ENCODE measurements at regions not wholly inside any gene's neighbourhood (a gene's known extent, or its start where the extent isn't known, plus 50 kb on each side); places are given as distances from the start of the nearest gene placed in this dataset.

DNA sequence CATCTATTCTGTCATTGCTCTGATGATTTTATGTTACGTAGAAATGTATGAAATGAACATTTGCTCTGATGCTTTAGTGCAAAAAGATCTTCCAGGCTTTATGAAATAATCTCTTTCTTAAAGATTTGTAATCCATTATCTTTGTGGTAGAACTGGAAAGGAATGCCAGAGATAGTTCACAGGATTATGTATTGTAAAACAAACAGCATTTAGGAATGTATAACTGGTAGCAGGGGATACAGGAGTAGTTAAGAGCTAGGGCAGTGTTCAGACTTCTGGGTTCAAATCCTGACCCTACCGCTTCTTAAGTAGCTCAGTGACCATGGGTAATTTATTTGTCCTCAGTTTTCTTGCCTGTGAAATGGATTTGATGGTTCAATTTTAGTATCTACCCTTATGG is 429.8 kb upstream of the TPM1 start:
- H3K27me3 ChIP-seq (ENCODE audit: control insufficient read depth, insufficient read depth, low read length): no peaks in the 10 kb centered on the region; the same call in 1 of the 2 replicates
- no peak overlapping the region for H3K27ac ChIP-seq (ENCODE audit: low read length)

DNA sequence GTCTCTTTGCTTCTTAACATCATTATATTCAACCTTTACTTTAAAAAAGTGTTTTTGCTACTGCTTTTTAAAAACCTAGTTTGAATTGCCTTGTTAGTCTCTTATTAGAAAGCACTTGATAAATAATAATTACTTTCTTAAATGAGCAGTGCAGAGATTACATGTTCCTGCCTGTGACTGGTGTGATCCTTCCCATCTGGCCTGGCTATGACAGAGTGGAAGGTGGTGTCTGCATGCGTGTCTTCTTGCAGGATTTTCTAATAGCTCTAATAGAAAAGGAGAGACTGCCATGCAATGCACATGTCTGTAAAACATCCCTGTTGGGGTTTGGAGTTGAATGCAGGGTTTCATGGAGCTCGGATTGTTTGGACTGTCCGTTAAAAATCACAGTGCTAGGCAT is 425.8 kb upstream of the TPM1 start:
- no peak for DNase-seq (ENCODE audit: low read depth, low spot score)
- no peak overlapping the region for H3K27ac ChIP-seq (ENCODE audit: low read length)
- no CpG with 5 or more reads among the region's 3 CpGs for WGBS (ENCODE audit: insufficient coverage, insufficient read length)

More for the DNA sequence above, 429.8 kb upstream of the TPM1 start:
- H3K4me1 ChIP-seq (ENCODE audit: control insufficient read depth, insufficient read depth, low read length): 0 out of 2 replicates have a peak, but pooled peaks cover 1% of the 10 kb centered on the region
- no peak overlapping the region for H3K4me3 ChIP-seq (ENCODE audit: low read length)
- no CpG with 5 or more reads among the region's 2 CpGs for WGBS (ENCODE audit: insufficient coverage, insufficient read length)
- no peaks in the 10 kb centered on the region for H3K9me3 ChIP-seq (ENCODE audit: control insufficient read depth, insufficient read depth, low read length)
- no peak for DNase-seq (ENCODE audit: low read depth, low spot score)
- H3K36me3 ChIP-seq (ENCODE audit: control insufficient read depth, insufficient read depth, low read length): no peaks in the 10 kb centered on the region

DNA sequence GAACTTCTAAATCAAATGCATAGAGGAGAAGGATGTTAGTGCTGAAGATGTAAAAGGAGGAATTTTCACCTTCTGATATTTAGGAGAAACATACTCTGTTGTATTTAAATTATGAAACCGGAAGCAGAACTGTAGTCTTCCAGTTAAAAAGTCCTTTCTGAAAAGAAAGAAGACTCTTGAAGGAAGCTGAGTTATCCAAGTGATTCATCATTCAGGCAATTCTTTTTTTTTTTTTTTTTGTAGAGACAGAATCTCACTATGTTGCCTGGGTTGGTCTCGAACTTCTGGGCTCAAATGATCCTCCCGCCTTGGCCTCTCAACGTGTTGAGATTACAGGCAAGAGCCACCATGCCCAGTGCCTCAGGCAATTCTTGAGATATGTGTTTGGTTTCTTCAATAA is 424.8 kb upstream of the TPM1 start:
- Histone ChIP-seq H3K4me1 (ENCODE audit: control insufficient read depth, insufficient read depth, low read length) (no peaks in the 10 kb centered on the region), H3K36me3 (ENCODE audit: control insufficient read depth, insufficient read depth, low read length) (no peaks in the 10 kb centered on the region), H3K4me3 (ENCODE audit: low read length) (no peak overlapping the region), H3K9me3 (ENCODE audit: control insufficient read depth, insufficient read depth, low read length) (no peaks in the 10 kb centered on the region; the same call in 1 of the 2 replicates), H3K27ac (ENCODE audit: low read length) (no peak overlapping the region), H3K27me3 (ENCODE audit: control insufficient read depth, insufficient read depth, low read length) (no peaks in the 10 kb centered on the region; the same call in 1 of the 2 replicates)
- no peak for DNase-seq (ENCODE audit: low read depth, low spot score)
- no CpG with 5 or more reads among the region's 4 CpGs for WGBS (ENCODE audit: insufficient coverage, insufficient read length)

More for the DNA sequence above, 425.8 kb upstream of the TPM1 start:
- Histone ChIP-seq H3K36me3 (ENCODE audit: control insufficient read depth, insufficient read depth, low read length) (no peaks in the 10 kb centered on the region), H3K4me3 (ENCODE audit: low read length) (no peak overlapping the region), H3K4me1 (ENCODE audit: control insufficient read depth, insufficient read depth, low read length) (no peaks in the 10 kb centered on the region), H3K27me3 (ENCODE audit: control insufficient read depth, insufficient read depth, low read length) (no peaks in the 10 kb centered on the region; the same call in 1 of the 2 replicates), H3K9me3 (ENCODE audit: control insufficient read depth, insufficient read depth, low read length) (no peaks in the 10 kb centered on the region; the same call in 1 of the 2 replicates)

DNA sequence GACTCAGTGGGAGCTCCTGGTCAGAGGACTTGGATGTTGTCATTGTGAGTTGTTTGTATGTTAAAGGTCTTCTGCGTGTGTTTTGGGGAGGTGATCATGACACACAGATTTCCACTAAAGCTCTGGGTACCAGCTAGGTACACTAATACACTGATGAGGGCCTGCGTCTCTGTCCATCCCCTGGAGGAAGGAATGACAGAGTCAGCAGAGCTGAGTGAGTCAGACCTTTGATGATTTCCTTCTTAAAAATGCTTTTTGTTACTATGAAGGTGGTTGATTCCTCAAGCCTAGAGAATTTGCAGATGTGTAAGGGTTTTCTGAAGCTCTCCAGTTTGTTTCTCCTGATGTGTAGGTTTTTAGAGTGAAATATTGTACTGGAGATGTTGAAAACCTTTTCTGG is 424.1 kb upstream of the TPM1 start:
- Histone ChIP-seq H3K4me1 (ENCODE audit: control insufficient read depth, insufficient read depth, low read length) (no peaks in the 10 kb centered on the region), H3K27ac (ENCODE audit: low read length) (no peak overlapping the region), H3K4me3 (ENCODE audit: low read length) (no peak overlapping the region), H3K9me3 (ENCODE audit: control insufficient read depth, insufficient read depth, low read length) (no peaks in the 10 kb centered on the region; the same call in 1 of the 2 replicates), H3K27me3 (ENCODE audit: control insufficient read depth, insufficient read depth, low read length) (no peaks in the 10 kb centered on the region; the same call in 1 of the 2 replicates), H3K36me3 (ENCODE audit: control insufficient read depth, insufficient read depth, low read length) (no peaks in the 10 kb centered on the region)
- no CpG with 5 or more reads among the region's 2 CpGs for WGBS (ENCODE audit: insufficient coverage, insufficient read length)
- no peak for DNase-seq (ENCODE audit: low read depth, low spot score)

DNA sequence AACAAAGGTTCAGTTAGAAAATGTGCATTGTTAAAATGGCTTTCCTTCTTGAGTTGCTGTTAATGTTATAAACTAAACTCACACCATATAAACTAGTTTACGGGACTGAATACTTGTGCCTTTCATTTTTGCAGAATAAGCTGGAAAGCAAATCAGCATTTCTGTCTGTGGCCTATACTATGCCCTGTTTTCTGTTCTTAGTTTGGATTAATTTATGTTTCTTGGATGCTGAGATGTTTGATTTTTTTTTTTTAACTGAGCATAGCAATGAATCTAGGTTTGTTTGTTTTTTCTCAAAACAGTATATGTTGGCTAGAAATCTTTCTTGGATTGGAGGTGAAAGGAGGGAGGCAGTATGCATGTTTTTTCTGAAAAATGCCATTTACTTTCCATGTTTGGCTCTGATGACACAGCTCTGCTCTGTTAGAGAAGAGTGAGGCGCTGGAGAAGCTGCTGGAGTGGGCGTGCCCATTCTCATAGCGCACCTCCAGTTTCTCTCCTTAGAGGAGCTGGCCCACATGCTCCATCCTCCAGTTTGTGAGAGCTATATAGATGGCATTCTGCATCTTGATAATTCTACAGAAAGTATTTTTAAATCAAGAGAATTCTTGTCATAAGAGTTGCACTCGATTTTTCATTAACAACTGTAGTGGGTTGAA is 423.6 kb upstream of the TPM1 start:
- no peak for DNase-seq (ENCODE audit: low read depth, low spot score)
- Histone ChIP-seq H3K36me3 (ENCODE audit: control insufficient read depth, insufficient read depth, low read length) (no peaks in the 10 kb centered on the region), H3K9me3 (ENCODE audit: control insufficient read depth, insufficient read depth, low read length) (no peaks in the 10 kb centered on the region; the same call in 1 of the 2 replicates), H3K27ac (ENCODE audit: low read length) (no peak overlapping the region), H3K27me3 (ENCODE audit: control insufficient read depth, insufficient read depth, low read length) (no peaks in the 10 kb centered on the region; the same call in 1 of the 2 replicates), H3K4me1 (ENCODE audit: control insufficient read depth, insufficient read depth, low read length) (no peaks in the 10 kb centered on the region), H3K4me3 (ENCODE audit: low read length) (no peak overlapping the region)
- no CpG with 5 or more reads among the region's 5 CpGs for WGBS (ENCODE audit: insufficient coverage, insufficient read length)

DNA sequence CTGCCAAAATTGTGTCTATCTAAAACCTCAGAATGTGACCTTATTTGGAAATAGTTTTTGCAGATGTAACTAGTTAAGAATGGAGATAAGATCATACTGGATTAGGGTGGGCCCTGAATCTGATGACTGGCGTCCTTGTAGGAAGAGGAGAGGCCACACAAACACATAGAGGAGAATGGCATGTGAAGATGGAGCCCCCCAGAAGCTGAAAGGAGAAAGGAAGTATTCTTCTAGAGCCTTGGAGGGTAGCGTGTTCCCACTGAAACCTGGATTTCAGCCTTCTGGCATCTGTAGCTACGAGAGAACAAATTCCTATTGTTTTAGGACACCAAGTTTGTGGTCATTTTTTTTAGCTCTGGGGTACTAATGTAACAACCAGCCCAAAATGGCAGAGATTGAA is 423.0 kb upstream of the TPM1 start:
- WGBS (ENCODE audit: insufficient coverage, insufficient read length): no CpG with 5 or more reads among the region's 3 CpGs
- no peaks in the 10 kb centered on the region for H3K4me1 ChIP-seq (ENCODE audit: control insufficient read depth, insufficient read depth, low read length)
- no peak for DNase-seq (ENCODE audit: low read depth, low spot score)

DNA sequence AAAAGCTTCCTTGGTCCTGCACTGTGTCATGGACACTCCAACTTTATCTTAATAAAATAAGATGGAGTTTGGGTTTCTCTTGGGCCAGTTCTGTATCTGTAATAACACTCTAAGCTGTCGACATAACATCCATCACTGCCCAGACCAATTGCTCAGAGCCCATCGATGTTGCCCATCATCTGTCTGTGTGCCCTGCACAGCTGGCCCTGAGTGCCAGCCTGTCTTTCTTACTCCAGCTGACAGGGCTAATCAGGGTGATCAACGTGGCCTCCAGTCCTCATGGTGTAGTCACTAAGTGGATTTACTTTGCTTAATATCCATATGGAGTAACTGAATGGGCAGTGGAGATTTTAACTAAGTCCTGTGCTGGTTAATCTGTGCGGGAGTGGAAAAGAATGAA is 419.8 kb upstream of the TPM1 start:
- no peak for DNase-seq (ENCODE audit: low read depth, low spot score)
- no peak overlapping the region for H3K4me3 ChIP-seq (ENCODE audit: low read length)
- no peaks in the 10 kb centered on the region; the same call in 1 of the 2 replicates for H3K9me3 ChIP-seq (ENCODE audit: control insufficient read depth, insufficient read depth, low read length)
- no CpG with 5 or more reads among the region's 4 CpGs for WGBS (ENCODE audit: insufficient coverage, insufficient read length)
- H3K36me3 ChIP-seq (ENCODE audit: control insufficient read depth, insufficient read depth, low read length): no peaks in the 10 kb centered on the region
- H3K27me3 ChIP-seq (ENCODE audit: control insufficient read depth, insufficient read depth, low read length): no peaks in the 10 kb centered on the region
- no peak overlapping the region for H3K27ac ChIP-seq (ENCODE audit: low read length)
- H3K4me1 ChIP-seq (ENCODE audit: control insufficient read depth, insufficient read depth, low read length): no peaks in the 10 kb centered on the region

More for the DNA sequence above, 423.0 kb upstream of the TPM1 start:
- Histone ChIP-seq H3K9me3 (ENCODE audit: control insufficient read depth, insufficient read depth, low read length) (no peaks in the 10 kb centered on the region; the same call in 1 of the 2 replicates), H3K27me3 (ENCODE audit: control insufficient read depth, insufficient read depth, low read length) (no peaks in the 10 kb centered on the region; the same call in 1 of the 2 replicates), H3K27ac (ENCODE audit: low read length) (no peak overlapping the region), H3K4me3 (ENCODE audit: low read length) (no peak overlapping the region), H3K36me3 (ENCODE audit: control insufficient read depth, insufficient read depth, low read length) (no peaks in the 10 kb centered on the region)

DNA sequence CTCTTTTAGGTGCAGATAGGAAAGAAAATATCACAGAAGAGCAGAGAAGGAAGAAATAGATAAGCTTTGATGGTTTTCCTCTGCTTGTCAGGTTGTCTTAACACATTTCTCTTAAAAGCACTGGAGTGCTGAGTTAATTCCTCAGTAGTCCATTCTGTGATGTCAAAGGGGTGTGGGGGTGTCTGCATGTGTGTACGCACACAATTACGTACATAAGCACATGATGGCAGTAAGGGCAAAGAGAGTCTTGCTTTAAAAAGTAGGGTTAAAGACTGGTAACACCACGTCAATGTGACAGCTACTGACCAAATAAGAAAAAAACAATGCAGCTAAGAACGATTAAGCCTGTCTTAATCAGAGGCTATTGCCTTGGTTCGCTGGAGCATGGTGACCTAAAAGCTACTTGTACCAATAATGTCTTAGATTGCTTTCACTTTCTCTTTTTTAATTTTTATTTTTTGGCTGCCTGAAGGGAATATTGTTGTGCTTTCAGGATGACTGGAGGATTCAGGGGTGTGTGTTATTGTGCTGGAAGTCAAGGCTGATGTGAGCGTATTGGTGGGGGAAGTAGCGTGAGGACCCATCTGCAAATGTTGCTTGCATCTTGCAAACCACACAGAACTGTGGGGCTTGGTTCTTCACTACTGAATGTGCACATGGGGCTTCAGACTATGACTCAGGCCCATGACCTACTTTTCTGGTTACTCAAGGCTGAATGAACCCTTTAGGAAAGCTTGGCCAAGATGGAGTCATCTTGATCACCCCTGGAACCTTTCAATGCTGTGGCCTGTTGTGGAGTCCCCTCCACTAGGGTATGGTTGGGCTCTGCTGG is 417.8 kb upstream of the TPM1 start:
- no peak for DNase-seq (ENCODE audit: low read depth, low spot score)
- H3K36me3 ChIP-seq (ENCODE audit: control insufficient read depth, insufficient read depth, low read length): no peaks in the 10 kb centered on the region
- no peaks in the 10 kb centered on the region for H3K4me1 ChIP-seq (ENCODE audit: control insufficient read depth, insufficient read depth, low read length)
- no peak overlapping the region for H3K4me3 ChIP-seq (ENCODE audit: low read length)
- no peaks in the 10 kb centered on the region; the same call in 1 of the 2 replicates for H3K9me3 ChIP-seq (ENCODE audit: control insufficient read depth, insufficient read depth, low read length)
- H3K27ac ChIP-seq (ENCODE audit: low read length): no peak overlapping the region
- WGBS (ENCODE audit: insufficient coverage, insufficient read length): no CpG with 5 or more reads among the region's 7 CpGs
- H3K27me3 ChIP-seq (ENCODE audit: control insufficient read depth, insufficient read depth, low read length): no peaks in the 10 kb centered on the region

DNA sequence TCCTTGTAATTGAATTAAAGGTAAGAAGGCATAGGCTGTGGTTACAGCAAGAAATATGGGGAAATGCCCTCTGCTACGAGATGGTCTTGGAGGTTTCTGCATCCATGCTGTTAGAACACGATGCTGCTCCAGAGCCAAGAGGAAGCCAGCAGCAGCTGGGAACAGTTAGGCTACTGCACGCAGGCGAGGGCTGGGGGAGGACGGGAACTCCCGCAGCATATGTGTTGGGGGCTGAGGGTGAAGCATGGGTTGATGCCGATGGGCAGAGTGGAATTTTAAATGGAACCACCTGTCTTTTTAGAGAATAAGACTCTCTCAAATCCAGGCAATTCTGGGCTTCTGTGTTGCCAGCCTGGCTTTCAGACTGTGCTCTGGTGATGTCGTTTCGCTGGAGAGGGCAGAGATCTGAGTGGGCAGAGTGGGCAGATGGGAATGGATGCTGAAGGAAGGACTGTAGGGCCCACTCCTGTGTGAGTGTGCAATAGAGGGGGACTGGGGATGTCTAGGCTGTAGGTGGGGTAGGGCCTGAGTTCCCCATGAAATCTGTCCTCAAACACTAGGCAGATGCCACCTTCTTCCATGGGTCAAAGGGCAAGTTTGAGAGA is 417.0 kb upstream of the TPM1 start:
- WGBS (ENCODE audit: insufficient coverage, insufficient read length): no CpG with 5 or more reads among the region's 9 CpGs
- Histone ChIP-seq H3K27ac (ENCODE audit: low read length) (no peak overlapping the region), H3K36me3 (ENCODE audit: control insufficient read depth, insufficient read depth, low read length) (no peaks in the 10 kb centered on the region), H3K4me1 (ENCODE audit: control insufficient read depth, insufficient read depth, low read length) (no peaks in the 10 kb centered on the region), H3K27me3 (ENCODE audit: control insufficient read depth, insufficient read depth, low read length) (no peaks in the 10 kb centered on the region), H3K4me3 (ENCODE audit: low read length) (no peak overlapping the region), H3K9me3 (ENCODE audit: control insufficient read depth, insufficient read depth, low read length) (no peaks in the 10 kb centered on the region; the same call in 1 of the 2 replicates)
- DNase-seq (ENCODE audit: low read depth, low spot score): no peak

DNA sequence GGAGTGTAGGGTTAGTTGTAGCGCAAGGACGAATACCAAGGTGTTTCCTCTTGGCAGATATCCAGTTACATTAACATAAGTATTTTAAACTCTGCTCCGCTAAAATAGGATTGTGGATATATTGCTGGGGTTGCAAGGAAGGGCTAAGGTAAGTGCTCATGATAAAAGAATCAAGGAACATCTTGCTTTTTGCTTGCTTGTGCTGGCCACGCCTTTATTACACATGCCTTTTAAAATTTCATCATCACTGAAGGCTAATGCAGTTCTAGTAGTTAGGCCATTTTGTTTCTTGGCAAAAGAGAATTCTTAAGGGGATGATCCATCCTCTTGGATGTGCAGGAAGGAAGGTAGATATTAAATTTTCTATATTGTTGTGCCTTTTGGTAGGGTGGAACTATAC is 415.6 kb upstream of the TPM1 start:
- no peak for DNase-seq (ENCODE audit: low read depth, low spot score)
- WGBS (ENCODE audit: insufficient coverage, insufficient read length): no CpG with 5 or more reads among the region's 4 CpGs
- H3K36me3 ChIP-seq (ENCODE audit: control insufficient read depth, insufficient read depth, low read length): no peaks in the 10 kb centered on the region
- no peaks in the 10 kb centered on the region for H3K9me3 ChIP-seq (ENCODE audit: control insufficient read depth, insufficient read depth, low read length)
- no peak overlapping the region for H3K27ac ChIP-seq (ENCODE audit: low read length)
- H3K27me3 ChIP-seq (ENCODE audit: control insufficient read depth, insufficient read depth, low read length): no peaks in the 10 kb centered on the region
- H3K4me3 ChIP-seq (ENCODE audit: low read length): no peak overlapping the region
- H3K4me1 ChIP-seq (ENCODE audit: control insufficient read depth, insufficient read depth, low read length): no peaks in the 10 kb centered on the region
